ENCODE measurements at regions not wholly inside any gene's neighbourhood (a gene's known extent, or its start where the extent isn't known, plus 50 kb on each side); places are given as distances from the start of the nearest gene placed in this dataset.

DNA sequence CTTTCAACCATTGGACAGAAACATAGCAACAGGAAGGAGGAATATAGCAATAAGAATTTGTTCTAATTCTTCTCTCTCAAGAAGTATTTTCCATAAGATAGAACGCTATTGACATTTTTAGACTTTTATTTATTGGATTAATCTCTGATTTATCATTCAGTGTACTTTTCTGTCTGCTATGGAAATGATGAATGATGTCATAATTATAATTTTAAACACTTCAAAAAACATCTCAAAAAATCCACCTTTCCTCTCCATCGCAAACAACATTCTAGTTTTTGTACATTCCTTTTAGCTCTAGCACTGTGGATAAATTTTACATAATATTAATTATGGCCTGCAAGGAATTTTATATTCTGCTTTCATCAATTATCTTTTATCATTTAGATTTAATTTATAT, 643.2 kb downstream of the DHX35 start:
- TF ChIP-seq EZH2 (IDR thresholded peaks at IDR 0.05; ENCODE audit: insufficient read depth, poor library complexity, severe bottlenecking) = no peak
- TF ChIP-seq EZH2phosphoT487 (IDR thresholded peaks at IDR 0.05; ENCODE audit: insufficient read depth, low read depth) = no peak
